GM12875 (cell line): ENCODE measurements at regions not wholly inside any gene's neighbourhood (a gene's known extent, or its start where the extent isn't known, plus 50 kb on each side); places are given as distances from the start of the nearest gene placed in this dataset.

Experiments
- H3K4me3 ChIP-seq: one replicate; pipeline ENCODE4 v1.5.1; 2011; ENCODE audit warnings: low read depth, low read length, control low read depth
- CTCF ChIP-seq: IDR thresholded peaks from 2 replicates; pipeline ENCODE4 v1.5.1; 2011; ENCODE audit warnings: low read depth, mild to moderate bottlenecking, control low read depth, inconsistent platforms, low read length, moderate library complexity, borderline replicate concordance; ENCODE audit not compliant: insufficient read depth

DNA sequence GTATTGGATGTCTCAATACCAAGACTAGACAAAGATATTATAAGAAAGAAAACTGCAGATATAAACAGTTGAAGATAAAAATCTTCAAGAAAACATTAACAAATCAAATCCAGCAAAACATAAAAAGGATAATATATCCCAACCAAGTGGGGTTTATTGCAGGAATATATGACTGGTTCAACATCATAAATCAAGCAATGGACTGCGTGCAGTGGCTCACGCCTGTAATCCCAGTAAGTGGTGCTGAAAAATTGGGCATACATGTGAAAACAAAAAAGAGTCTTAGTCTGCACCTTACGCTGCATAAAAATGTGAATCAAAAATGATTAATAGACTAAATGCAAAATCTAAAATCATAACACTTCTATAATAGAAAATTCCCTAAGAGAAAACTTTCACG is 112.9 kb upstream of the PDE4B start:
- TF ChIP-seq CTCF, result no peak
- no peak overlapping the region for H3K4me3 ChIP-seq

DNA sequence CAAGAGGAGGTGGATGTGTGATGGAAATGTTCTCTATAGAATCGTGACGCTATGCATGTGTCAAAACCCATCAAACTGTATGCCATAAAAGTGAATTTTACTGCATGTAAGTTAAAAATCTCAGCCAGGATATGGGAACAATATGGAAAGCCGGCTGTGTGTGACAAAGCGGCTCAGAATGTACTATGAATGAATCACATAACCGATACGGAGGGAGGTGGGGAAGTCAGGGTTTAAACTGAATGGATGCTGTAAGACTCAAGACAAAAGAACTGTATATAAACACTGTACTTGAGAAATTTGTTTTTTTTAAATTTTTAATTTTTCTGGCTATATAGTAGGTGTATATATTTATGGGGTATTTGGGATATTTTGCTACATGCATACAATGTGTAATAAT is 111.6 kb upstream of the PDE4B start:
- no peak for TF ChIP-seq CTCF
- H3K4me3 ChIP-seq, result no peak overlapping the region

GRCh38 chr1:65687428-65688214 is 105.1 kb upstream of the PDE4B start:
- H3K4me3 ChIP-seq, result no peak overlapping the region
- peak; percentile 82 for TF ChIP-seq CTCF

- TF ChIP-seq CTCF, result no peak
These were observed 104.5 kb upstream of the PDE4B start for GRCh38 chr1:65688215-65688566.

GRCh38 chr1:65688848-65689247 is 103.8 kb upstream of the PDE4B start:
- no peak overlapping the region for H3K4me3 ChIP-seq
- TF ChIP-seq CTCF, result no peak

More at GRCh38 chr1:65688215-65688566, 104.5 kb upstream of the PDE4B start:
- H3K4me3 ChIP-seq, result no peak overlapping the region

- no peak for TF ChIP-seq CTCF
- no peak overlapping the region for H3K4me3 ChIP-seq
These were observed 101.4 kb upstream of the PDE4B start for GRCh38 chr1:65691152-65691900.

GRCh38 chr1:65691972-65692371 is 100.7 kb upstream of the PDE4B start:
- TF ChIP-seq CTCF, result no peak

More at GRCh38 chr1:65691972-65692371, 100.7 kb upstream of the PDE4B start:
- H3K4me3 ChIP-seq, result no peak overlapping the region
